ENCODE measurements at regions not wholly inside any gene's neighbourhood (a gene's known extent, or its start where the extent isn't known, plus 50 kb on each side); places are given as distances from the start of the nearest gene placed in this dataset.

DNA sequence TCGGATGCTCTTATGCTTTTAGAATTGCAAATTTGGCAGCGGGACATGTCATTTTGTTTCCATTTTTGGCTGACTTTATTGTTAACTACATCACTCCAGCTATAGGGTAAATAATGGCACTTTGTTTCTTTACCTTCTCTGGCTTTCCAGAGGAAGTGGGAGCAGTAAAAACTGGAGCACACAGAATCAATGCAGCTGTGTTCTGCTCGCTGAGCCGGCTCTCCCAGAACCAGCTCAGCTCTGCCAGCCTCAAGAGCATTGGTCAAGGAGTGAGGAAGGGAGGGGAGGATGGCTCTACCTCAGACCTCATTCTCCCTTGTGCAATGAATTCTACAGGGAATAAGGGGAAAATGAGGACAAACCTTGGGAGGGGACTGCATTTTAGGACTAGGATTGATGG lies 50.5 kb upstream of the SPATA13 start:
- TF ChIP-seq, protein P1, sequence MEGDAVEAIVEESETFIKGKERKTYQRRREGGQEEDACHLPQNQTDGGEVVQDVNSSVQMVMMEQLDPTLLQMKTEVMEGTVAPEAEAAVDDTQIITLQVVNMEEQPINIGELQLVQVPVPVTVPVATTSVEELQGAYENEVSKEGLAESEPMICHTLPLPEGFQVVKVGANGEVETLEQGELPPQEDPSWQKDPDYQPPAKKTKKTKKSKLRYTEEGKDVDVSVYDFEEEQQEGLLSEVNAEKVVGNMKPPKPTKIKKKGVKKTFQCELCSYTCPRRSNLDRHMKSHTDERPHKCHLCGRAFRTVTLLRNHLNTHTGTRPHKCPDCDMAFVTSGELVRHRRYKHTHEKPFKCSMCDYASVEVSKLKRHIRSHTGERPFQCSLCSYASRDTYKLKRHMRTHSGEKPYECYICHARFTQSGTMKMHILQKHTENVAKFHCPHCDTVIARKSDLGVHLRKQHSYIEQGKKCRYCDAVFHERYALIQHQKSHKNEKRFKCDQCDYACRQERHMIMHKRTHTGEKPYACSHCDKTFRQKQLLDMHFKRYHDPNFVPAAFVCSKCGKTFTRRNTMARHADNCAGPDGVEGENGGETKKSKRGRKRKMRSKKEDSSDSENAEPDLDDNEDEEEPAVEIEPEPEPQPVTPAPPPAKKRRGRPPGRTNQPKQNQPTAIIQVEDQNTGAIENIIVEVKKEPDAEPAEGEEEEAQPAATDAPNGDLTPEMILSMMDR (IDR thresholded peaks at IDR 0.05; ENCODE audit: low read length) = no peak
- TF ChIP-seq EZH2phosphoT487 (IDR thresholded peaks at IDR 0.05; ENCODE audit: low read length) (no peak), EZH2 (optimal IDR thresholded peaks at IDR 0.05; ENCODE audit: low read depth, low read length) (no peak)

Measured in MM.1S (cell line).